HEK293 (cell line): ENCODE measurements at regions not wholly inside any gene's neighbourhood (a gene's known extent, or its start where the extent isn't known, plus 50 kb on each side); places are given as distances from the start of the nearest gene placed in this dataset.

ENCODE experiments used
- CTCF ChIA-PET: fragments of 350-600 bp; formaldehyde crosslinking; extraction: SDS; loops from one replicate; lab custom pipeline; 2021; ENCODE audit warnings: antibody characterized with exemption; lab: Yijun Ruan, JAX
- POLR2A ChIA-PET: fragments of 300-600 bp; formaldehyde crosslinking; extraction: SDS; loops from one replicate; lab custom pipeline; 2020; ENCODE audit warnings: antibody characterized with exemption, inconsistent platforms; lab: Yijun Ruan, JAX
- H3K27ac ChIP-seq: fragments of 200-500 bp; sonication (Bioruptor generic); 2 replicates; pipeline ENCODE4 v1.5.1; 2014; ENCODE audit warnings: low read depth, low read length, control low read depth, inconsistent platforms; ENCODE audit errors: extremely low read depth
- H3K36me3 ChIP-seq, 2 experiments: fragments of 200-500 bp in 1 of 2; sonication (Bioruptor generic) in 1 of 2; 1 replicate in 1 of 2; 2 replicates in 1 of 2; pipeline ENCODE4 v1.5.1; 2014 to 2017; ENCODE audit warnings: inconsistent platforms in 2 of 2, low read length in 2 of 2; ENCODE audit not compliant: control insufficient read depth in 2 of 2, insufficient read depth in 1 of 2
- H3K4me1 ChIP-seq: fragments of 200-500 bp; sonication (Bioruptor generic); 2 replicates; pipeline ENCODE4 v1.5.1; 2014; ENCODE audit warnings: mild to moderate bottlenecking, low read length, inconsistent platforms; ENCODE audit not compliant: control insufficient read depth, insufficient read depth
- H3K4me3 ChIP-seq: 2 replicates; pipeline ENCODE4 v1.5.1; 2011; ENCODE audit warnings: low read depth, mild to moderate bottlenecking, control low read depth, low read length, moderate library complexity
- H3K9me3 ChIP-seq: fragments of 200-500 bp; sonication (Bioruptor generic); 2 replicates; pipeline ENCODE4 v1.5.1; 2014; ENCODE audit warnings: low read depth, low read length, inconsistent platforms; ENCODE audit not compliant: control insufficient read depth, insufficient read depth
- BCL11A ChIP-seq: fragments of 450-650 bp; formaldehyde crosslinking; IDR thresholded peaks from 2 replicates; pipeline ENCODE4 v1.5.1; 2016; ENCODE audit warnings: low read depth, missing biosample characterization, missing genetic modification characterization
- BCL11B ChIP-seq: fragments of 450-650 bp; formaldehyde crosslinking; IDR thresholded peaks from 2 replicates; pipeline ENCODE4 v1.5.1; 2016; ENCODE audit warnings: low read depth, missing biosample characterization, missing genetic modification characterization
- ELK4 ChIP-seq: IDR thresholded peaks from 2 replicates; pipeline ENCODE4 v1.6.1; 2011; ENCODE audit warnings: mild to moderate bottlenecking, low read depth, low read length, borderline replicate concordance
- FEZF1 ChIP-seq: fragments of 450-650 bp; formaldehyde crosslinking; IDR thresholded peaks from 2 replicates; pipeline ENCODE4 v1.5.1; 2016; ENCODE audit warnings: missing biosample characterization, missing genetic modification characterization
- GLI2 ChIP-seq: fragments of 450-650 bp; formaldehyde crosslinking; IDR thresholded peaks from 2 replicates; pipeline ENCODE4; 2017; ENCODE audit warnings: missing biosample characterization, missing genetic modification characterization, low read depth, borderline replicate concordance
- KLF7 ChIP-seq: fragments of 450-650 bp; formaldehyde crosslinking; IDR thresholded peaks from 2 replicates; pipeline ENCODE4 v1.5.1; 2016; ENCODE audit warnings: missing biosample characterization, missing genetic modification characterization, borderline replicate concordance
- RBAK ChIP-seq: fragments of 450-650 bp; formaldehyde crosslinking; IDR thresholded peaks from 2 replicates; pipeline ENCODE4 v1.5.1; 2016; ENCODE audit warnings: missing biosample characterization, missing genetic modification characterization
- REPIN1 ChIP-seq: fragments of 450-650 bp; formaldehyde crosslinking; IDR thresholded peaks from 2 replicates; pipeline ENCODE4 v1.5.1; 2017; ENCODE audit warnings: missing biosample characterization, missing genetic modification characterization, low read depth
- SCRT2 ChIP-seq: fragments of 450-650 bp; formaldehyde crosslinking; IDR thresholded peaks from 2 replicates; pipeline ENCODE4 v1.5.1; 2016; ENCODE audit warnings: missing biosample characterization, missing genetic modification characterization
- TRIM28 ChIP-seq: IDR thresholded peaks from 2 replicates; pipeline ENCODE4 v1.6.1; 2011; ENCODE audit warnings: low read length, control low read depth, borderline replicate concordance
- ZBTB17 ChIP-seq: fragments of 450-650 bp; formaldehyde crosslinking; IDR thresholded peaks from 2 replicates; pipeline ENCODE4 v1.5.1; 2016; ENCODE audit warnings: missing biosample characterization, missing genetic modification characterization
- ZBTB20 ChIP-seq: fragments of 450-650 bp; formaldehyde crosslinking; IDR thresholded peaks from 2 replicates; pipeline ENCODE4 v1.5.1; 2016; ENCODE audit warnings: missing biosample characterization, missing genetic modification characterization
- ZBTB48 ChIP-seq: fragments of 450-650 bp; formaldehyde crosslinking; IDR thresholded peaks from 2 replicates; pipeline ENCODE4 v1.5.1; 2016; ENCODE audit warnings: missing biosample characterization, missing genetic modification characterization
- ZFP3 ChIP-seq: fragments of 450-650 bp; formaldehyde crosslinking; IDR thresholded peaks from 2 replicates; pipeline ENCODE4 v1.5.1; 2016; ENCODE audit warnings: low read depth, missing biosample characterization, missing genetic modification characterization
- ZFP69B ChIP-seq: fragments of 450-650 bp; formaldehyde crosslinking; IDR thresholded peaks from 2 replicates; pipeline ENCODE4 v1.5.1; 2016; ENCODE audit warnings: missing biosample characterization, missing genetic modification characterization
- ZNF157 ChIP-seq: fragments of 450-650 bp; formaldehyde crosslinking; IDR thresholded peaks from 2 replicates; pipeline ENCODE4 v1.5.1; 2016; ENCODE audit warnings: missing biosample characterization, missing genetic modification characterization
- ZNF16 ChIP-seq: fragments of 450-650 bp; formaldehyde crosslinking; IDR thresholded peaks from 2 replicates; pipeline ENCODE4 v1.5.1; 2016; ENCODE audit warnings: low read depth, missing biosample characterization, missing genetic modification characterization
- ZNF239 ChIP-seq: fragments of 450-650 bp; formaldehyde crosslinking; IDR thresholded peaks from 2 replicates; pipeline ENCODE4 v1.5.1; 2016; ENCODE audit warnings: missing biosample characterization, missing genetic modification characterization
- ZNF292 ChIP-seq: fragments of 450-650 bp; formaldehyde crosslinking; IDR thresholded peaks from 2 replicates; pipeline ENCODE4 v1.5.1; 2016; ENCODE audit warnings: low read depth, missing biosample characterization, missing genetic modification characterization, borderline replicate concordance
- ZNF398 ChIP-seq: fragments of 450-650 bp; formaldehyde crosslinking; IDR thresholded peaks from 2 replicates; pipeline ENCODE4 v1.5.1; 2017; ENCODE audit warnings: missing biosample characterization, missing genetic modification characterization
- ZNF423 ChIP-seq: fragments of 450-650 bp; formaldehyde crosslinking; IDR thresholded peaks from 2 replicates; pipeline ENCODE4 v1.5.1; 2016; ENCODE audit warnings: missing biosample characterization, missing genetic modification characterization
- ZNF529 ChIP-seq: fragments of 450-650 bp; formaldehyde crosslinking; IDR thresholded peaks from 2 replicates; pipeline ENCODE4 v1.5.1; 2017; ENCODE audit warnings: missing genetic modification characterization, missing biosample characterization; ENCODE audit not compliant: insufficient replicate concordance
- ZNF530 ChIP-seq: fragments of 450-650 bp; formaldehyde crosslinking; IDR thresholded peaks from 2 replicates; pipeline ENCODE4 v1.5.1; 2016; ENCODE audit warnings: low read depth, missing biosample characterization, missing genetic modification characterization
- ZNF544 ChIP-seq: fragments of 450-650 bp; formaldehyde crosslinking; IDR thresholded peaks from 2 replicates; pipeline ENCODE4 v1.5.0; 2017; ENCODE audit warnings: missing biosample characterization, missing genetic modification characterization
- ZNF549 ChIP-seq: fragments of 450-650 bp; IDR thresholded peaks from 2 replicates; pipeline ENCODE4 v1.5.1; 2018; ENCODE audit warnings: missing biosample characterization, missing genetic modification characterization, mild to moderate bottlenecking, inconsistent platforms, moderate library complexity
- ZNF561 ChIP-seq: fragments of 450-650 bp; IDR thresholded peaks from 2 replicates; pipeline ENCODE4 v1.5.1; 2018; ENCODE audit warnings: missing biosample characterization, missing genetic modification characterization, borderline replicate concordance
- ZNF585B ChIP-seq: fragments of 450-650 bp; formaldehyde crosslinking; IDR thresholded peaks from 2 replicates; pipeline ENCODE4 v1.5.1; 2016; ENCODE audit warnings: missing biosample characterization, missing genetic modification characterization
- ZNF621 ChIP-seq: fragments of 450-650 bp; formaldehyde crosslinking; IDR thresholded peaks from 2 replicates; pipeline ENCODE4 v1.5.1; 2017; ENCODE audit warnings: missing biosample characterization, missing genetic modification characterization
- ZNF629 ChIP-seq: fragments of 450-650 bp; formaldehyde crosslinking; IDR thresholded peaks from 2 replicates; pipeline ENCODE4 v1.5.1; 2017; ENCODE audit warnings: missing biosample characterization, missing genetic modification characterization
- ZNF660 ChIP-seq: fragments of 450-650 bp; IDR thresholded peaks from 2 replicates; pipeline ENCODE4 v1.5.1; 2018; ENCODE audit warnings: missing biosample characterization, mild to moderate bottlenecking, missing genetic modification characterization
- ZNF704 ChIP-seq: fragments of 450-650 bp; formaldehyde crosslinking; IDR thresholded peaks from 2 replicates; pipeline ENCODE4 v1.5.1; 2016; ENCODE audit warnings: missing biosample characterization, missing genetic modification characterization
- ZNF791 ChIP-seq: fragments of 450-650 bp; formaldehyde crosslinking; IDR thresholded peaks from 2 replicates; pipeline ENCODE4 v1.5.1; 2016; ENCODE audit warnings: missing biosample characterization, missing genetic modification characterization
- ZNF792 ChIP-seq: fragments of 450-650 bp; formaldehyde crosslinking; IDR thresholded peaks from 2 replicates; pipeline ENCODE4 v1.5.1; 2016; ENCODE audit warnings: missing biosample characterization, missing genetic modification characterization
- ZXDB ChIP-seq: fragments of 450-650 bp; formaldehyde crosslinking; IDR thresholded peaks from 2 replicates; pipeline ENCODE4 v1.5.1; 2016; ENCODE audit warnings: missing biosample characterization, missing genetic modification characterization
- TF ChIP-seq, protein P1 (sequence below): fragments of 450-650 bp; formaldehyde crosslinking; IDR thresholded peaks from 2 replicates; pipeline ENCODE4 v1.5.1; 2017; ENCODE audit warnings: missing biosample characterization, missing genetic modification characterization
- TF ChIP-seq, protein P2 (sequence below): fragments of 450-650 bp; formaldehyde crosslinking; IDR thresholded peaks from 2 replicates; pipeline ENCODE4 v1.5.1; 2016; ENCODE audit warnings: missing biosample characterization, missing genetic modification characterization

- CTCF ChIA-PET = no interaction called here
- POLR2A ChIA-PET = no interaction called here
Observed at GRCh38 chrX:94635003-94635402, 961.0 kb downstream of the FAM133A start.

GRCh38 chrX:94645726-94646125 is 971.7 kb downstream of the FAM133A start:
- Histone ChIP-seq H3K36me3 (no peaks in the 10 kb centered on the region), H3K4me3 (no peak overlapping the region), H3K9me3 (no peaks in the 10 kb centered on the region; the same call in 1 of the 2 replicates)
- CTCF ChIA-PET = no interaction called here
- POLR2A ChIA-PET = no interaction called here
- TF ChIP-seq ZNF549 (tag by site-specific recombination) (no peak), ZNF792 (no peak), ZNF398 (no peak), ELK4 (no peak), ZNF704 (tag by site-specific recombination) (no peak), ZNF292 (no peak), ZNF529 (tag by site-specific recombination) (no peak), BCL11A (tag by site-specific recombination) (no peak), ZNF239 (tag by site-specific recombination) (no peak), SCRT2 (no peak), GLI2 (no peak), ZBTB17 (no peak), KLF7 (tag by site-specific recombination) (no peak), ZNF791 (tag by site-specific recombination) (no peak), ZNF621 (no peak), RBAK (no peak), REPIN1 (tag by site-specific recombination) (no peak), ZFP3 (tag by site-specific recombination) (no peak), ZBTB48 (tag by site-specific recombination) (no peak)
- TF ChIP-seq, protein P1, sequence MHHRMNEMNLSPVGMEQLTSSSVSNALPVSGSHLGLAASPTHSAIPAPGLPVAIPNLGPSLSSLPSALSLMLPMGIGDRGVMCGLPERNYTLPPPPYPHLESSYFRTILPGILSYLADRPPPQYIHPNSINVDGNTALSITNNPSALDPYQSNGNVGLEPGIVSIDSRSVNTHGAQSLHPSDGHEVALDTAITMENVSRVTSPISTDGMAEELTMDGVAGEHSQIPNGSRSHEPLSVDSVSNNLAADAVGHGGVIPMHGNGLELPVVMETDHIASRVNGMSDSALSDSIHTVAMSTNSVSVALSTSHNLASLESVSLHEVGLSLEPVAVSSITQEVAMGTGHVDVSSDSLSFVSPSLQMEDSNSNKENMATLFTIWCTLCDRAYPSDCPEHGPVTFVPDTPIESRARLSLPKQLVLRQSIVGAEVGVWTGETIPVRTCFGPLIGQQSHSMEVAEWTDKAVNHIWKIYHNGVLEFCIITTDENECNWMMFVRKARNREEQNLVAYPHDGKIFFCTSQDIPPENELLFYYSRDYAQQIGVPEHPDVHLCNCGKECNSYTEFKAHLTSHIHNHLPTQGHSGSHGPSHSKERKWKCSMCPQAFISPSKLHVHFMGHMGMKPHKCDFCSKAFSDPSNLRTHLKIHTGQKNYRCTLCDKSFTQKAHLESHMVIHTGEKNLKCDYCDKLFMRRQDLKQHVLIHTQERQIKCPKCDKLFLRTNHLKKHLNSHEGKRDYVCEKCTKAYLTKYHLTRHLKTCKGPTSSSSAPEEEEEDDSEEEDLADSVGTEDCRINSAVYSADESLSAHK (tag by site-specific recombination) = no peak
- TF ChIP-seq, all 188 proteins: peak for 0
- Histone ChIP-seq H3K4me1 (no peaks in the 10 kb centered on the region), H3K27ac (no peak overlapping the region)

More at GRCh38 chrX:94635003-94635402, 961.0 kb downstream of the FAM133A start:
- Histone ChIP-seq H3K4me1 (no peaks in the 10 kb centered on the region), H3K9me3 (peaks cover 3% of the 10 kb centered on the region), H3K27ac (no peak overlapping the region), H3K36me3 (no peaks in the 10 kb centered on the region), H3K4me3 (no peak overlapping the region)
- no peak for TF ChIP-seq ZNF629 (tag by site-specific recombination)
- TF ChIP-seq ZNF660 (tag by site-specific recombination) = no peak
- no peak for TF ChIP-seq ZNF561 (tag by site-specific recombination)
- TF ChIP-seq ZBTB20 (tag by site-specific recombination) = no peak
- TF ChIP-seq, protein P2, sequence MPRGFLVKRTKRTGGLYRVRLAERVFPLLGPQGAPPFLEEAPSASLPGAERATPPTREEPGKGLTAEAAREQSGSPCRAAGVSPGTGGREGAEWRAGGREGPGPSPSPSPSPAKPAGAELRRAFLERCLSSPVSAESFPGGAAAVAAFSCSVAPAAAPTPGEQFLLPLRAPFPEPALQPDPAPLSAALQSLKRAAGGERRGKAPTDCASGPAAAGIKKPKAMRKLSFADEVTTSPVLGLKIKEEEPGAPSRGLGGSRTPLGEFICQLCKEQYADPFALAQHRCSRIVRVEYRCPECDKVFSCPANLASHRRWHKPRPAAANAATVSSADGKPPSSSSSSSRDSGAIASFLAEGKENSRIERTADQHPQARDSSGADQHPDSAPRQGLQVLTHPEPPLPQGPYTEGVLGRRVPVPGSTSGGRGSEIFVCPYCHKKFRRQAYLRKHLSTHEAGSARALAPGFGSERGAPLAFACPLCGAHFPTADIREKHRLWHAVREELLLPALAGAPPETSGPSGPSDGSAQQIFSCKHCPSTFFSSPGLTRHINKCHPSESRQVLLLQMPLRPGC (tag by site-specific recombination) = no peak
- TF ChIP-seq TRIM28 = peak; percentile 62; the same call in 1 of the 2 replicates
- TF ChIP-seq ZNF530 (tag by site-specific recombination) = no peak
- no peak for TF ChIP-seq ZNF423 (tag by site-specific recombination)
- TF ChIP-seq ZNF544 = no peak
- TF ChIP-seq FEZF1 (tag by site-specific recombination) = no peak
- TF ChIP-seq BCL11B (tag by site-specific recombination) = no peak
- TF ChIP-seq ZNF585B (tag by site-specific recombination) = peak; percentile 93
- no peak for TF ChIP-seq ZXDB
- TF ChIP-seq ZNF16 (tag by site-specific recombination) = no peak
- TF ChIP-seq ZFP69B = no peak
- TF ChIP-seq ZNF157 (tag by site-specific recombination) = no peak
